ENCODE measurements at regions not wholly inside any gene's neighbourhood (a gene's known extent, or its start where the extent isn't known, plus 50 kb on each side); places are given as distances from the start of the nearest gene placed in this dataset.

- no peak for TF ChIP-seq CTCF (conservative IDR thresholded peaks at IDR 0.05 in 1 of 2, IDR thresholded peaks at IDR 0.05 in 1 of 2; ENCODE audit: extremely low read depth in 1 of 2, insufficient read depth in 1 of 2, low read depth in 1 of 2, low read length in 2 of 2)
- no peak for TF ChIP-seq EZH2 (IDR thresholded peaks at IDR 0.05; ENCODE audit: borderline replicate concordance, low read length)
These were observed 993.9 kb upstream of the ACO1 start for GRCh38 chr9:31390403-31391025.

Data from mammary epithelial cell (primary cell).